Dendritic cell treated with granulocyte-macrophage colony-stimulating factor and Interleukin-4, amounts not matched to agents 40 ng/mL and 50 ng/mL, for 4 days (primary cell): ENCODE measurements at regions not wholly inside any gene's neighbourhood (a gene's known extent, or its start where the extent isn't known, plus 50 kb on each side); places are given as distances from the start of the nearest gene placed in this dataset.
"Not testable (repeated sequence)": the region's sequence is repeated elsewhere in the genome, so short reads cannot be mapped to it uniquely, and the experiment has no call there.

Experiments
- H3K27ac Mint-ChIP-seq: one replicate; pipeline ENCODE4 v1.8.0; 2022; ENCODE audit warnings: mild to moderate bottlenecking, mixed read lengths
- H3K27me3 Mint-ChIP-seq: one replicate; pipeline ENCODE4 v1.8.0; 2022; ENCODE audit warnings: mild to moderate bottlenecking, mixed read lengths
- H3K36me3 Mint-ChIP-seq: one replicate; pipeline ENCODE4 v1.8.0; 2022; ENCODE audit warnings: low read depth, mixed read lengths
- H3K4me1 Mint-ChIP-seq: one replicate; pipeline ENCODE4 v1.8.0; 2022; ENCODE audit warnings: low read depth, mixed read lengths
- H3K4me3 Mint-ChIP-seq: one replicate; pipeline ENCODE4 v1.8.0; 2022; ENCODE audit warnings: mild to moderate bottlenecking, moderate library complexity, mixed read lengths
- H3K9me3 Mint-ChIP-seq: one replicate; pipeline ENCODE4 v1.8.0; 2022; ENCODE audit warnings: mixed read lengths
- intact Hi-C: fragments of 100-400 bp; cut with micrococcal nuclease; formaldehyde crosslinking; loops from one replicate; pipeline ENCODE4 v1.15.0; 2022

GRCh38 chr13:84607261-84608013 lies 725.2 kb upstream of the SLITRK1 start:
- intact Hi-C loops, result no loop called here
- Mint-ChIP-seq H3K27ac (no peak overlapping the region), H3K27me3 (no peaks in the 10 kb centered on the region), H3K9me3 (peaks cover 53% of the 10 kb centered on the region), H3K36me3 (no peaks in the 10 kb centered on the region), H3K4me1 (no peaks in the 10 kb centered on the region), H3K4me3 (no peak overlapping the region)

- H3K27me3 Mint-ChIP-seq, result no peaks in the 10 kb centered on the region
- no peak overlapping the region for H3K4me3 Mint-ChIP-seq
- intact Hi-C loops, result no loop called here
- peaks cover 57% of the 10 kb centered on the region for H3K9me3 Mint-ChIP-seq
- no peaks in the 10 kb centered on the region for H3K36me3 Mint-ChIP-seq
- no peak overlapping the region for H3K27ac Mint-ChIP-seq
- no peaks in the 10 kb centered on the region for H3K4me1 Mint-ChIP-seq
Observed at GRCh38 chr13:84606616-84607015, 724.3 kb upstream of the SLITRK1 start.

DNA sequence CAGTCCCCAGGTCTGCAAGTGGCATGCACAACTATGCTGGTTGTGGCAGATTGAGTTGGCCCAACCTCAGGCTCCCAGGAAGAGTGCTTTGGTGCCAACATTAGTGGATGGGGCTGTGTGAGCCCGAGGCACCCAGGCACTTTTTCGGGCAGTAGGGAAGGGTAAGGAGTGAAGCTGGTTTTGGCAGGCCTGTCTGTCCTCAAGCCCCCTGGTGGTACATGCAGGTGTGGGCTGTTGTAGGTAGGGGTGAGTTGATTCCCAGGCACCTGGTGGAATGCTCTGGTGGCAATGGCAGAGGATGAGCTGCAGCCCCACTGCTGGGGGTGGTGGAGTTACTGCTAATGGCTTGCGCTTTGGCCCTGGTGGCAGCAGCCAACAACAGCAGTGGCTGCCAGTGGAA lies 723.7 kb upstream of the SLITRK1 start:
- no peak overlapping the region for H3K27ac Mint-ChIP-seq
- intact Hi-C loops, result no loop called here
- no peaks in the 10 kb centered on the region for H3K36me3 Mint-ChIP-seq
- peaks cover 57% of the 10 kb centered on the region for H3K9me3 Mint-ChIP-seq
- H3K4me3 Mint-ChIP-seq, result no peak overlapping the region
- no peaks in the 10 kb centered on the region for H3K4me1 Mint-ChIP-seq
- H3K27me3 Mint-ChIP-seq, result no peaks in the 10 kb centered on the region

DNA sequence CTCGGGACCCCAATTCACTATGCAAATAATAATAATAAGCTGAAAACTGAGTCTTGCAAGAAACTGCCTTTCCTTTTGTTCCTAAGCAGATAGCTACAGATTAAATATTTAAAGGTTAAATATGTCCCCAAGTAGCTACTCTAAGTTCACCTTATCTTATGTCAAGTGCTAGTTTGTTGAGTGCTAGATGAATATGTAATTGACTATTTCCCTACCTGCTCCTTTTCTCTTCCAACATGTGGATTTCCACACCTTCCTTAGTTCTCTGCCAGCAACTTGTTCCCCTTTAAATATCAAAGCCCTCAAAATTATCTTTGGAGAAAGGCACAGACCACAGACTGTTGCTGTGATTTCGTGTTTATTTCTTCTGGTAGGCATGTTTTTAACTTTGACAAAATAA lies 709.2 kb upstream of the SLITRK1 start:
- H3K36me3 Mint-ChIP-seq, result no peaks in the 10 kb centered on the region
- intact Hi-C loops, result no loop called here
- H3K4me1 Mint-ChIP-seq, result no peaks in the 10 kb centered on the region
- no peak overlapping the region for H3K27ac Mint-ChIP-seq
- H3K9me3 Mint-ChIP-seq, result peaks cover 10% of the 10 kb centered on the region
- no peak overlapping the region for H3K4me3 Mint-ChIP-seq
- no peaks in the 10 kb centered on the region for H3K27me3 Mint-ChIP-seq

GRCh38 chr13:84590663-84591062 lies 708.4 kb upstream of the SLITRK1 start:
- H3K4me3 Mint-ChIP-seq, result no peak overlapping the region
- intact Hi-C loops, result no loop called here
- no peaks in the 10 kb centered on the region for H3K36me3 Mint-ChIP-seq
- no peaks in the 10 kb centered on the region for H3K4me1 Mint-ChIP-seq
- H3K27me3 Mint-ChIP-seq, result no peaks in the 10 kb centered on the region
- peaks cover 3% of the 10 kb centered on the region for H3K9me3 Mint-ChIP-seq
- H3K27ac Mint-ChIP-seq, result no peak overlapping the region

DNA sequence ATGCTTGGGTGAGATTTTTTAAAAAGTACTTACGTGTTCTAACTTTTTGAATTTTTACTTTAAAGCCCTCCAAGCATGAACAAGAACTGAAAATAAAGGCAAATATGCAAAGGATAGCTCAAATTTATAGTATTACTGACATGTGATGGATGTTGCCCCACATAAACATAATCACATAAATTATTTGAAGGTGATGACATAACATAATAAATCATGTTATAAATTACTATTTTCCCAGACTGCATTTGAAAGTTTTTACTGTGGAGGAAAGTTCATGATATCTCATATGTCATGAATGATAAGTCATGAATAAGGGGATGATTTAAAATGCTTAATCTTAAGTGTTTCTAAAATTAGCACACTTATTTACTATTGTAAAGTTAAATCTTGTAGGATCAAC lies 705.7 kb upstream of the SLITRK1 start:
- intact Hi-C loops, result no loop called here
- no peaks in the 10 kb centered on the region for H3K27me3 Mint-ChIP-seq
- peaks cover 8% of the 10 kb centered on the region for H3K9me3 Mint-ChIP-seq
- H3K36me3 Mint-ChIP-seq, result no peaks in the 10 kb centered on the region
- no peak overlapping the region for H3K27ac Mint-ChIP-seq
- no peaks in the 10 kb centered on the region for H3K4me1 Mint-ChIP-seq
- H3K4me3 Mint-ChIP-seq, result no peak overlapping the region

DNA sequence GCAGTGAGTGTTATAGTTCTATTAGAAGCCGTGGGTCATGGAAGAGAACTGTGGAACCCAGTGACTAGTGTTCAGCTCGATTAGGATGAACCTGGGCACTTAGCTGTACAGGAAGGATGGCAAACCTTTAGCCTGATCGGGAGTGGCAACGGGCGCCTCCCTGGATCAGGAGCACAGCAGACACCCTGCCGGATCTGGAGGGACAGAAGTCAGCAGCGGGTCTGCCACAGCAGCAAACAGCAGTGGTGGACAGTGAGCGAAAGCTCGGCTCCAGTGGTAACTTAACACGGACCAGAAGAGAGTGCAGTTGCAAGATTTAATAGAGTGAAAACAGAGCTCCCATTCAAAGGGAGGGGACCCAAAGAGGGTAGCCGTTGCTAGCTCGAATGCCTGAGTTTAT lies 697.6 kb upstream of the SLITRK1 start:
- H3K4me3 Mint-ChIP-seq, H3K27ac Mint-ChIP-seq, intact Hi-C loops, H3K36me3 Mint-ChIP-seq, H3K4me1 Mint-ChIP-seq, H3K27me3 Mint-ChIP-seq: not testable (repeated sequence)
- peaks cover 32% of the 10 kb centered on the region for H3K9me3 Mint-ChIP-seq

GRCh38 chr13:84574851-84575250 lies 692.6 kb upstream of the SLITRK1 start:
- Mint-ChIP-seq H3K9me3 (peaks cover 4% of the 10 kb centered on the region), H3K27me3 (no peaks in the 10 kb centered on the region), H3K36me3 (no peaks in the 10 kb centered on the region), H3K4me1 (no peaks in the 10 kb centered on the region), H3K27ac (no peak overlapping the region), H3K4me3 (no peak overlapping the region)
- intact Hi-C loops, result no loop called here

DNA sequence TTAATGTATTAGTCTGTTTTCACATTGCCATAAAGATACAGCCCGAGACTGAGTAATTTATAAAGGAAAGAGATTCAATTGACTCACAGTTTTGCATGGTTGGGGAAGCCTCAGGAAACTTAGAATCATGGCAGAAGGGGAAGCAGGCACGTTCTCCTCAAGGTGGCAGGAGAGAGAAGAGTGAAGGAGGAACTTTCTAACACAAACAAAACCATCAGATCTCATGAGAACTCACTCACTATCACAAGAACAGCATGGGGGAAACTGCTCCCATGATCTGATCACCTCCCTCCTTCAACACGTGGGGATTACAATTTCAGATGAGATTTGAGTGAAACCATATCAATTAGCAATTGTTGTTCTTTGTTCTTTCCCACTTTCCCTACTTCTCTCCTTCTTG lies 689.0 kb upstream of the SLITRK1 start:
- Mint-ChIP-seq H3K4me3 (no peak overlapping the region), H3K9me3 (no peaks in the 10 kb centered on the region), H3K4me1 (no peaks in the 10 kb centered on the region), H3K36me3 (no peaks in the 10 kb centered on the region), H3K27me3 (no peaks in the 10 kb centered on the region), H3K27ac (no peak overlapping the region)
- intact Hi-C loops, result no loop called here

DNA sequence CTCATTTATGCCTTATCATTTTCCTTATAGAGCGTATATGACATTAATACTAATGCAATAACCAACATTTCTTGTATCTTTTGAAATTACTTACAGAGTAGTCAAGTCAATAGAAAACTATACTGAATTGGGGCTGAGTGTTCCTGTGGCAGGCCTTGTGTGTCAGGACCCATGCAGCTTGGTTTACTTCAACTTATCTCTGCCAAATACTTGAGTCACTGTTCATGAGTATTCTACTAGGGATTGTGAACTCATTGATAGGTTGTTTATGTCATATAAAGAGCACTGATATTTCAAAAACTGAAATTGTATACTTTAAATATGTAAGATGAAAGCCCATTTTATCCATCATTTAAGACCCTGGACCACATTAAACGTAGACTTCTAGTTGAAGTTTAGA lies 688.6 kb upstream of the SLITRK1 start:
- Mint-ChIP-seq H3K4me3 (no peak overlapping the region), H3K27me3 (no peaks in the 10 kb centered on the region), H3K27ac (no peak overlapping the region), H3K4me1 (no peaks in the 10 kb centered on the region), H3K9me3 (no peaks in the 10 kb centered on the region), H3K36me3 (no peaks in the 10 kb centered on the region)
- intact Hi-C loops, result no loop called here

- no peaks in the 10 kb centered on the region for H3K27me3 Mint-ChIP-seq
- H3K36me3 Mint-ChIP-seq, result no peaks in the 10 kb centered on the region
- intact Hi-C loops, result no loop called here
- H3K9me3 Mint-ChIP-seq, result no peaks in the 10 kb centered on the region
- H3K4me3 Mint-ChIP-seq, result no peak overlapping the region
- H3K4me1 Mint-ChIP-seq, result no peaks in the 10 kb centered on the region
- no peak overlapping the region for H3K27ac Mint-ChIP-seq
Observed at GRCh38 chr13:84569366-84569765, 687.1 kb upstream of the SLITRK1 start.

DNA sequence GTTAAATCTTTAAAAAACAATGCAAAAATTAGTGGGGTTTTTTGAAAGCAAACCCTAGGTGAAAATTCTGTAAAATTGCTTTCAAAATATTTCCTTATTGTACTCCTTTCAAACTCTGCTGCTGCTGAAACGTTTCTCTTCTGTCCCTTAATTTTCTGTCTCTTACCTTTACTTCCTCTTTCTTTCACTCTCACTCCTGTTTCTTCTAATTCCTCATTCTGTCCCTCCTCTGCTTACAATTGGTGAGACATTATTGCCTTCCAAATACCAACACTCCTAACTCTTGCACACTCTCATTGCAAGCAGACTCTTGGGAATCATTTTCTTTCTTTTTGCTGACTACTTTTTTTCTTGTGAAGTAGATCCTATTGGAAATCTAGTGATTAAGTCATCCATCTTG lies 685.6 kb upstream of the SLITRK1 start:
- Mint-ChIP-seq H3K36me3 (no peaks in the 10 kb centered on the region), H3K4me1 (no peaks in the 10 kb centered on the region), H3K27me3 (no peaks in the 10 kb centered on the region), H3K27ac (no peak overlapping the region), H3K4me3 (no peak overlapping the region), H3K9me3 (no peaks in the 10 kb centered on the region)
- intact Hi-C loops, result no loop called here

- Mint-ChIP-seq H3K4me1 (no peaks in the 10 kb centered on the region), H3K27me3 (no peaks in the 10 kb centered on the region), H3K27ac (no peak overlapping the region), H3K36me3 (no peaks in the 10 kb centered on the region), H3K4me3 (no peak overlapping the region), H3K9me3 (no peaks in the 10 kb centered on the region)
- intact Hi-C loops, result no loop called here
Observed at GRCh38 chr13:84566780-84567179, 684.5 kb upstream of the SLITRK1 start.

GRCh38 chr13:84563611-84564010 lies 681.3 kb upstream of the SLITRK1 start:
- H3K27ac Mint-ChIP-seq, result no peak overlapping the region
- H3K9me3 Mint-ChIP-seq, result peaks cover 20% of the 10 kb centered on the region
- H3K27me3 Mint-ChIP-seq, result no peaks in the 10 kb centered on the region
- H3K4me1 Mint-ChIP-seq, result no peaks in the 10 kb centered on the region
- H3K4me3 Mint-ChIP-seq, result no peak overlapping the region
- H3K36me3 Mint-ChIP-seq, result no peaks in the 10 kb centered on the region
- intact Hi-C loops, result no loop called here

DNA sequence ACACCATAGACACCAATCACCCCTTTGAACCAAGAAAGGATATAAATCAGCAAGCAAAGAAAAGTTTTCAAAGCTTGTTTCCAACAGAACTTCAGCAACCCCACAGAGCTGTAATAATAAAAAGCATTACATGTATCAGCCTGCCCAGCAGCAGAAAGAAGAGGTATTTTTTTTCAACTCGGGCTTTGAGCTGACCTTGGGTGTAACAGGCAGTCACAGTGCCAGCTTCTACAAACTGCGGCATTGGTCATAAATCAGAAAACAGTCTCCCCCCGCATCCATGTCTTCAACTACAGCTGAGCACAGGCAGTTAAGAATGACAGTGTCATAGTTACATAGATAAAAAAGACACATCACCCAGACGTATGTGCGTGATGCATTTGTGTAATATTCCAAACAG lies 671.0 kb upstream of the SLITRK1 start:
- Mint-ChIP-seq H3K9me3 (peaks cover 36% of the 10 kb centered on the region), H3K27me3 (no peaks in the 10 kb centered on the region), H3K4me3 (no peak overlapping the region), H3K4me1 (no peaks in the 10 kb centered on the region), H3K27ac (no peak overlapping the region), H3K36me3 (no peaks in the 10 kb centered on the region)
- intact Hi-C loops, result no loop called here
